A204.1 (cell line): ENCODE measurements at regions not wholly inside any gene's neighbourhood (a gene's known extent, or its start where the extent isn't known, plus 50 kb on each side); places are given as distances from the start of the nearest gene placed in this dataset.
"Not testable (repeated sequence)": the region's sequence is repeated elsewhere in the genome, so short reads cannot be mapped to it uniquely, and the experiment has no call there.

ENCODE experiments used
- FAIRE-seq: peaks from 2 replicates; lab custom pipeline; 2012; peaks lifted over from hg19 to GRCh38; lab: Jason Lieb, UNC

GRCh38 chr15:20785151-20785936 lies 80.8 kb downstream of the POTEB2 start:
- not testable (repeated sequence) for FAIRE-seq

DNA sequence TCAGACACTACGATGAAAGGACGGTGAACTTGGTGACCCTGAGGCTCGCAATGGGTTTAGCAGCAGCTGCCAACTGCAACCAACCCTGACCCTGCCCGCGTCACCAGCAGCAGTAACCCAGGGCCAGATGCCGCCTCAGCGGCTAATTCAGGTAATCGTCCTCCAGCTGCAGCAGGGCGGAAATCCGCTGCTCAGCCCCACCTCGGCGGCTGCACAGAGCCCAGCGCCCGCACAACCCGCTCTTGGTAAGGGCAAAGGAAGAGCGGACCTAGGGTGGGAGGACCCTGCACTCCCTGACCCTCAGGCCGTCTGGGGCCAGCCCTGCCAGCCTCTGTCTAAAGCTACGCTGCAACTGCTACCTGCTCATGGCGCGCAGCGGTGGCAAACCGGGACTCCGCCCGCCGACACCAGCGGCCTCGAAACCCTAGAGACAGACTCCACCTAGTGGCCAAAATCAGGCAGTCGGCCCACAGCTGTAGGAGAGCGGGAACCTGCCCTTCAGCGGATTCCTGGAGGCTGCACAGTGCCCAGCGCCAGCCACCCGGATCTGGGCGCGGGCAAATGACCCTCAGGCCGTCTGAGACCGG lies 82.4 kb downstream of the POTEB2 start:
- not testable (repeated sequence) for FAIRE-seq

- not testable (repeated sequence) for FAIRE-seq
These were observed 90.7 kb downstream of the POTEB2 start for GRCh38 chr15:20775412-20775811.

- not testable (repeated sequence) for FAIRE-seq
These were observed 98.2 kb downstream of the POTEB2 start for GRCh38 chr15:20767943-20768342.

GRCh38 chr15:20762422-20762821 lies 103.7 kb downstream of the POTEB2 start:
- not testable (repeated sequence) for FAIRE-seq

- FAIRE-seq: not testable (repeated sequence)
These were observed 109.7 kb downstream of the POTEB2 start for GRCh38 chr15:20756440-20756839.

DNA sequence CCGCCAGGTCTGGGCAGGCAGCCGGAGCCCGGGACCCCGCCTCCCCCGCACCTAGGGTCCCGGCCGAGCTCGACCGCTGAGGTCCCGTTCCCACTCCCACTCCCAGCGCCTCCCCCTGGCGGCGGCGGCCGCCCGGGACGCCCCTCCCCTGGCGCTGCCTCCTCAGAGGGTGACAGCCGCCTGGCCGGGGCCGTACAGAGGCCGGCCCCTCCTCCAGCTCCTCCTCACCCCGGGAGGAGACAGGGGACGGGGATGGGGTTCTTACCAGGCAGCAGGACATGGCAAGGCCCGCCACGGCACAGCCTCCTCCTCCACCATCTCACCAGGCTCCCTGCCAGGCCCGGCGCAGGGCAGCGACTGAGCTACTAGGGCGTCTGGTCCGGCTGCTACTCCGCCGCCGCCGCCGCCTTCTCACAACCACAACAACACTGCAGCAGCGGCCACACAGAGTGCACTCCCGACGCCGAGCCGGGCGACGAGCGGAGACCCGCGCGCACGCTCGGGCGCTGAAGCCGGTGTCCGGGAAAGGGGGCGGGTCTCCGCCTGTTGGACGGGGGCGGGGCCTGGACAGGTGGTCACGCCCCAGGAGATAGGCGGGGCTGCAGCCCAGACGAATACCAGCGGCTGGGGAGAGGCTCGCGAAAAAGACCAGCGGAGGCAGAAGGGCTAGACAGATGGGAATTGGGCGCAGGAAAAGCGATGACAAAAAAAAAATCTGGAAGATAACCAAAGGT lies 110.3 kb downstream of the POTEB2 start:
- FAIRE-seq: not testable (repeated sequence)

- FAIRE-seq: peak; percentile 37
These were observed 132.6 kb downstream of the POTEB2 start for GRCh38 chr15:20733493-20733892.
